Right atrium auricular region (tissue), 2 donors: ENCODE measurements at regions not wholly inside any gene's neighbourhood (a gene's known extent, or its start where the extent isn't known, plus 50 kb on each side); places are given as distances from the start of the nearest gene placed in this dataset.

ENCODE experiments used
- DNase-seq: peaks from one replicate; pipeline ENCODE4 v3.0.0-alpha.2; 2019; ENCODE audit warnings: low spot score
- H3K27ac ChIP-seq, 2 donors: fragments of 200-600 bp; sonication (generic); 1 replicate in 1 of 2; 2 replicates in 1 of 2; pipeline ENCODE4 v1.5.1; 2016 to 2019
- H3K27me3 ChIP-seq, 2 donors: fragments of 200-600 bp; sonication (generic); one replicate each; pipeline versions ENCODE4 v1.5.1 to v1.6.0; 2017 to 2019
- H3K36me3 ChIP-seq: fragments of 200-600 bp; sonication (generic); one replicate; pipeline ENCODE4 v1.5.1; 2016
- H3K4me1 ChIP-seq, 2 donors: fragments of 200-600 bp; sonication (generic); one replicate each; pipeline versions ENCODE4 v1.5.1 to v1.6.0; 2017 to 2019
- H3K4me3 ChIP-seq, 2 donors: fragments of 200-600 bp; sonication (generic); 1 replicate in 1 of 2; 2 replicates in 1 of 2; pipeline ENCODE4 v1.5.1; 2017 to 2019; ENCODE audit warnings: mild to moderate bottlenecking in 1 of 2, moderate library complexity in 1 of 2
- H3K9me3 ChIP-seq, 2 donors: fragments of 200-600 bp; sonication (generic); one replicate each; pipeline ENCODE4 v1.5.1; 2019
- TF ChIP-seq, protein P1 (sequence below), 2 donors: fragments of 200-600 bp; sonication (generic); IDR thresholded peaks; one replicate each; pipeline ENCODE4 v1.5.1; 2019; ENCODE audit warnings: antibody characterized with exemption in 2 of 2

DNA sequence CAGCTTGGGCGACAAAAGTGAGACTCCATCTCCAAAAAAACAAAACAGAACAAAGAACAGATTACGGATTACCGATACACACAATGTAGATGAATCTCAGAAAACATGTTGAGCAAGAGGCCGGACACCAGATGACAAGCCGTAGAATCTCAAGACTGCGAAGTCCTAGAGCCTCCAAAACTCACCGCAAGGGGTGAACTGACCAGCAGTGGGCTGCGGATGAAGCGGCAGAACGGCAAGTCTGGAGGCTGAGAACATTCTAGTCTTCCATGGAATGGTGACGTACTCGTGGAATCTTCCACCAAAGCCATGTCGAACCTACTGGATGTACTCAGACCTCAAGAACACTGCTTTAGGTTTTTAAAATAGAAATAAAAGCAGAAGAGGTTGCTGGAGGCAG is 198.8 kb downstream of the NDUFA10 start:
- Histone ChIP-seq H3K4me3 (no peak overlapping the region), H3K27me3 (no peaks in the 10 kb centered on the region), H3K9me3 (no peaks in the 10 kb centered on the region), H3K27ac (no peak overlapping the region), H3K36me3 (no peaks in the 10 kb centered on the region), H3K4me1 (peaks cover 0 to 2% of the 10 kb centered on the region in 2 donors)
- TF ChIP-seq, protein P1, sequence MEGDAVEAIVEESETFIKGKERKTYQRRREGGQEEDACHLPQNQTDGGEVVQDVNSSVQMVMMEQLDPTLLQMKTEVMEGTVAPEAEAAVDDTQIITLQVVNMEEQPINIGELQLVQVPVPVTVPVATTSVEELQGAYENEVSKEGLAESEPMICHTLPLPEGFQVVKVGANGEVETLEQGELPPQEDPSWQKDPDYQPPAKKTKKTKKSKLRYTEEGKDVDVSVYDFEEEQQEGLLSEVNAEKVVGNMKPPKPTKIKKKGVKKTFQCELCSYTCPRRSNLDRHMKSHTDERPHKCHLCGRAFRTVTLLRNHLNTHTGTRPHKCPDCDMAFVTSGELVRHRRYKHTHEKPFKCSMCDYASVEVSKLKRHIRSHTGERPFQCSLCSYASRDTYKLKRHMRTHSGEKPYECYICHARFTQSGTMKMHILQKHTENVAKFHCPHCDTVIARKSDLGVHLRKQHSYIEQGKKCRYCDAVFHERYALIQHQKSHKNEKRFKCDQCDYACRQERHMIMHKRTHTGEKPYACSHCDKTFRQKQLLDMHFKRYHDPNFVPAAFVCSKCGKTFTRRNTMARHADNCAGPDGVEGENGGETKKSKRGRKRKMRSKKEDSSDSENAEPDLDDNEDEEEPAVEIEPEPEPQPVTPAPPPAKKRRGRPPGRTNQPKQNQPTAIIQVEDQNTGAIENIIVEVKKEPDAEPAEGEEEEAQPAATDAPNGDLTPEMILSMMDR (IDR thresholded peaks at IDR 0.05) = no peak
- DNase-seq = peak; percentile 28

DNA sequence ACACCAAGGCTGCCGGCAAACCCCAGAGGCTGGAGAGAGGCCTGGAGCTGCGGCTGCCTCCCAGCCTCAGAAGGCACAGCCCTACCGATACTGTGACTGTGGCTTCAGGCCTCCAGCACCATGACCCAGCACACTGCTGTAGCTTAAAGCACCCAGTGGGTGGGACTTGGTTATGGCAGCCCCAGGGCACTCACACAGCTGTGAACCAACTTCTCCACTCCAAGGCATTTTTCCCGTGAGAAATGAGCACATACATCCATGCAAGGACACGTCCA is 199.5 kb downstream of the NDUFA10 start:
- no peak for DNase-seq
- Histone ChIP-seq H3K9me3 (no peaks in the 10 kb centered on the region), H3K27ac (no peak overlapping the region), H3K4me1 (no peaks in the 10 kb centered on the region), H3K36me3 (no peaks in the 10 kb centered on the region), H3K4me3 (no peak overlapping the region), H3K27me3 (no peaks in the 10 kb centered on the region)
- TF ChIP-seq, protein P1 (IDR thresholded peaks at IDR 0.05) = no peak

DNA sequence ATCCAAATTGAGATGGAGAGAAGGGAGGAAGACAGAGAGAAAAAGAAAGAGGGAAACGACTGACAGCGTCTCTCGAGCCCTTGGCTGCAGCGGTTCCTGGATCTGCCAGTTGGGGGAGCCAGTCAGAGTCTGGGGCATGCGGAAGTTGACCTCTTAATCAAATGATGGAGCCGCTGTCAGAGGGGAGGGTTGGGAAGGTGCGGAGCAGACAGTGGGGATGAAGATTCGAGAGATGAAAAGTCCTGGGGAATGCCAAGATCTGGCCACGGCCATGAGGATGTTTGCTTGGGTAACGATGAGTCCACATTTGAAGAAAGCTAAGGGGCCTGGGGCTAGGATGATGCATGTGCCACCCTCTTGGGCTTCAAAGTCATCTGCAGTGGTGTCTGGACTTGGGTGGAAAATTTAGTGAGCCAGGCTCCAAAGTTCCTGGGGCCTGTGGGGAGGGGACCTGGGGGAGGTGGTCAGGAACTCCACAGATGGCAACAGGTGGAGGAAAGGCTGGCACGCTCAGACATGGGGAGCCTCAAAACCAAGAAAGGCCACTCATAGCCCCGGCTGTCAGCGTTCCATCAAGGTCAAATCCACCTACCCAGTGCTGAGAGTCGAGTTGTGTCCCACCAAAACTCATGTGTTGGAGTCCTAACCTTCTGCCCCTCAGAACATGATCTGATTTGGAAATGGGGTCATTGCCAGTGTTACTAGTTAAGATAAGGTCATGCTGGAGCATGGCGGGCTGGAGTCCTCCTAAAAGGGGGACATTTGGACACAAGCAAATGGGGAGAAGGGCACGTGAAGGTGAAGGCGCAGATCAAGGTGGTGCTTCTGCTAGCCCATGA is 200.1 kb downstream of the NDUFA10 start:
- Histone ChIP-seq H3K27ac (no peak overlapping the region), H3K4me1 (no peaks in the 10 kb centered on the region), H3K4me3 (no peak overlapping the region), H3K36me3 (no peaks in the 10 kb centered on the region), H3K27me3 (no peaks in the 10 kb centered on the region), H3K9me3 (no peaks in the 10 kb centered on the region)
- peak; percentile 49 for DNase-seq
- TF ChIP-seq, protein P1 (IDR thresholded peaks at IDR 0.05) = no peak

DNA sequence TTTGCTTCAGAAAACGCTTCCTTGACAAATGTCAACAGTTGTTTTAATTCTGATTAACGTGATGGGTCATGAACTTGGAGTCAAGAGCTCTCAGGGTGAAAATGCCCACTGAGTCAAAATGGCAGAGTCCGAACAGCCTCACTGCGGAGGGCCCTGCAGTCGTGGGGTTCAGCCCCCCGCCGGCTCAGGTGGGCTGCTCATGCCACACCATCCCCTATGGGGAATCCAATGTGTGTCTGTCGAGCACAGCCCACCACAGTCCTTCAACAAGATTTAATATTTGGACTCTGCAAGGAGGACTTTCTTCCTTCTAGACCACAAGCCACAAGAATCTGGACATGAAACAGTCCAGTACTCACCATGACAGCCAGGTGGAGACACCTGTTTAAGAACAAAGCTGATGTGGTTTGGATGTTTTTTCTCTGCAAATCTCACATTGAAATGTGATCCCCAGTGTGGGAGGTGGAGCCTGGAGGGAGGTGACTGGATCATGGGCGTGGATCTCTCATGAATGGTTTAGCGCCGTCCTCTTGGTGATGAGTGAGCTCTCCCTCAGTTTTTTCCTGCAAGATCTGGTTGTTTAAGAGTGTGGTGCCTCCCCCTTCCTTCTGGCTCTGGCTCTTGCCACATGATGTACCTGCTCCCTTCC is 201.0 kb downstream of the NDUFA10 start:
- H3K4me3 ChIP-seq = no peak overlapping the region
- H3K36me3 ChIP-seq = no peaks in the 10 kb centered on the region
- no peak overlapping the region for H3K27ac ChIP-seq
- TF ChIP-seq, protein P1 (IDR thresholded peaks at IDR 0.05) = no peak
- no peaks in the 10 kb centered on the region for H3K27me3 ChIP-seq
- H3K9me3 ChIP-seq = no peaks in the 10 kb centered on the region
- peak; percentile 48 for DNase-seq
- no peaks in the 10 kb centered on the region for H3K4me1 ChIP-seq

DNA sequence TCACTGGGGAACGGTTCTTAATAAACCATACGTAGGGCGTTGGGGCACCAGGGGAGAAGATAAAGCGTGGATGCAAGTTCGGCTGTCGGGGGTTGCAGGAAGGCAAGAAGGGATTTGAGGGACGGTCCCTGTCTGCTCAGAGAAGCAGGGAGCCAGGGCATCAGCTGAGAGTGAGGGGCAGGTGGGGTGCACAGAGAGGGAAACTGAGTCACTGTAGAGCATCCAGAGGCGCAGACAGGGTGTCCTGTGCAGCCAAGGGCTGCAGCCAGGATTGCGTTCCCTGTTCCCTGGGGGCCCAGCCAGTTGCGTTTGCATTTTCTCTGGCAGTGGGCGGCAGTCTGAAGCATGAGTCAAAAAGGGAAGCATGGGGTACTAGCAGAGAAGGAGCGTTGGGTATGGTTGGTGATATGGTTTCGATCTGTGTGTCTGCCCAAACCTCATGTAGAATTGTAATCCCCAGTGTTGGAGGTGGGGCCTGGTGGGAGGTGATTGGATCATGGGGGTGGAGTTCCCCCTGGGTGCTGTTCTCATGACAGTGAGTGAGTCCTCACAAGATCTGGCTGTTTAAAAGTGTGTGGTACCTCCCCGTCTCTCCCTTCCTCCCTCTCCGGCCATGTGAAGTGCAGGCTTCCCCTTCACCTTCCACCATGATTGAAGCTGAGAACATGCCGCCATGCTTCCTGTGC is 202.9 kb downstream of the NDUFA10 start:
- peak; percentile 44 for DNase-seq
- H3K9me3 ChIP-seq = no peaks in the 10 kb centered on the region
- no peaks in the 10 kb centered on the region for H3K36me3 ChIP-seq
- no peaks in the 10 kb centered on the region for H3K27me3 ChIP-seq
- TF ChIP-seq, protein P1 (IDR thresholded peaks at IDR 0.05) = no peak
- H3K4me1 ChIP-seq = no peaks in the 10 kb centered on the region
- H3K27ac ChIP-seq = no peak overlapping the region
- H3K4me3 ChIP-seq = no peak overlapping the region
